ENCODE measurements at regions not wholly inside any gene's neighbourhood (a gene's known extent, or its start where the extent isn't known, plus 50 kb on each side); places are given as distances from the start of the nearest gene placed in this dataset.
"Not testable (repeated sequence)": the region's sequence is repeated elsewhere in the genome, so short reads cannot be mapped to it uniquely, and the experiment has no call there.

GRCh38 chr9:117938086-117938485 lies 233.9 kb downstream of the TLR4 start:
- intact Hi-C loops (cut with DNase I) = no loop called here
- H3K9me3 ChIP-seq = no peaks in the 10 kb centered on the region

GRCh38 chr9:117938896-117939295 lies 234.7 kb downstream of the TLR4 start:
- no peak for ATAC-seq
- Histone ChIP-seq H3K4me3 (no peak overlapping the region), H3K27ac (no peak overlapping the region), H3K9me3 (no peaks in the 10 kb centered on the region), H3K27me3 (no peaks in the 10 kb centered on the region), H3K36me3 (no peaks in the 10 kb centered on the region), H3K4me1 (no peaks in the 10 kb centered on the region)
- FAIRE-seq = no peak
- DNase-seq = no peak
- no peak for TF ChIP-seq CTCF (IDR thresholded peaks at IDR 0.05)
- intact Hi-C loops (cut with DNase I) = no loop called here
- 55 to 67% methylated on average over 4 of the region's 4 CpGs for WGBS, 2 donors

More at GRCh38 chr9:117938086-117938485, 233.9 kb downstream of the TLR4 start:
- no peaks in the 10 kb centered on the region for H3K27me3 ChIP-seq
- FAIRE-seq = no peak
- DNase-seq = no peak
- TF ChIP-seq CTCF (IDR thresholded peaks at IDR 0.05) = no peak
- ATAC-seq = no peak
- no peak overlapping the region for H3K4me3 ChIP-seq
- no peak overlapping the region for H3K27ac ChIP-seq
- H3K4me1 ChIP-seq = no peaks in the 10 kb centered on the region
- H3K36me3 ChIP-seq = no peaks in the 10 kb centered on the region
- 72 to 85% methylated on average over 2 of the region's 2 CpGs for WGBS, 2 donors

- intact Hi-C loops (cut with DNase I); H3K36me3 ChIP-seq; H3K4me3 ChIP-seq; H3K27ac ChIP-seq; H3K9me3 ChIP-seq; FAIRE-seq; H3K4me1 ChIP-seq; H3K27me3 ChIP-seq; DNase-seq; ATAC-seq: not testable (repeated sequence)
- 49 to 52% methylated on average over 3 of the region's 3 CpGs for WGBS, 2 donors
These were observed 240.5 kb downstream of the TLR4 start for GRCh38 chr9:117944750-117945149.

- 64% methylated on average over 4 of the region's 4 CpGs for WGBS, 2 donors
- Histone ChIP-seq H3K27me3 (no peaks in the 10 kb centered on the region), H3K4me1 (no peaks in the 10 kb centered on the region), H3K4me3 (no peak overlapping the region), H3K36me3 (no peaks in the 10 kb centered on the region), H3K9me3 (no peaks in the 10 kb centered on the region), H3K27ac (no peak overlapping the region)
- intact Hi-C loops (cut with DNase I) = no loop called here
- FAIRE-seq (no peak), ATAC-seq (no peak), DNase-seq (no peak)
- TF ChIP-seq CTCF (IDR thresholded peaks at IDR 0.05) = no peak
These were observed 241.1 kb downstream of the TLR4 start for GRCh38 chr9:117945286-117945685.

- Histone ChIP-seq H3K4me1 (no peaks in the 10 kb centered on the region), H3K9me3 (no peaks in the 10 kb centered on the region), H3K4me3 (no peak overlapping the region), H3K36me3 (no peaks in the 10 kb centered on the region), H3K27ac (no peak overlapping the region), H3K27me3 (no peaks in the 10 kb centered on the region)
- TF ChIP-seq CTCF (IDR thresholded peaks at IDR 0.05) = no peak
- FAIRE-seq = no peak
- intact Hi-C loops (cut with DNase I) = no loop called here
- WGBS, 2 donors = 63 to 72% methylated on average over 7 of the region's 7 CpGs
- DNase-seq = no peak
- no peak for ATAC-seq
These were observed 246.9 kb downstream of the TLR4 start for GRCh38 chr9:117951127-117951526.

GRCh38 chr9:117952581-117952980 lies 248.4 kb downstream of the TLR4 start:
- H3K27me3 ChIP-seq = no peaks in the 10 kb centered on the region
- no peaks in the 10 kb centered on the region for H3K36me3 ChIP-seq
- no peak overlapping the region for H3K4me3 ChIP-seq
- no peak for TF ChIP-seq CTCF (IDR thresholded peaks at IDR 0.05)
- FAIRE-seq (no peak), ATAC-seq (no peak), DNase-seq (no peak)
- H3K9me3 ChIP-seq = no peaks in the 10 kb centered on the region
- intact Hi-C loops (cut with DNase I) = no loop called here
- no peaks in the 10 kb centered on the region for H3K4me1 ChIP-seq
- 37 to 47% methylated on average over 2 of the region's 2 CpGs for WGBS, 2 donors
- no peak overlapping the region for H3K27ac ChIP-seq
